Thymus (tissue), 11 donors: ENCODE measurements at regions not wholly inside any gene's neighbourhood (a gene's known extent, or its start where the extent isn't known, plus 50 kb on each side); places are given as distances from the start of the nearest gene placed in this dataset.

Experiments
- DNase-seq, 9 donors: peaks; one replicate each; pipeline ENCODE4 v3.0.0-alpha.2; 2013; ENCODE audit warnings: low spot score in 9 of 9, low read depth in 6 of 9, missing footprints in 1 of 9
- H3K27ac ChIP-seq, 2 donors: one replicate each; pipeline ENCODE4 v1.5.1; 2013; ENCODE audit warnings: control low read depth in 1 of 2, low read depth in 1 of 2, low read length in 1 of 2, mild to moderate bottlenecking in 1 of 2, moderate library complexity in 1 of 2
- H3K27me3 ChIP-seq, 2 donors: one replicate each; pipeline ENCODE4 v1.5.1; 2013; ENCODE audit warnings: low read length in 1 of 2; ENCODE audit not compliant: control insufficient read depth in 2 of 2, insufficient read depth in 1 of 2
- H3K36me3 ChIP-seq, 2 donors: one replicate each; pipeline ENCODE4 v1.5.1; 2013; ENCODE audit warnings: low read length in 1 of 2, mild to moderate bottlenecking in 1 of 2, moderate library complexity in 1 of 2; ENCODE audit not compliant: control insufficient read depth in 2 of 2, insufficient read depth in 2 of 2
- H3K4me1 ChIP-seq, 2 donors: one replicate each; pipeline ENCODE4 v1.5.1; 2013; ENCODE audit warnings: low read length in 2 of 2; ENCODE audit not compliant: control insufficient read depth in 2 of 2, insufficient read depth in 2 of 2
- H3K4me3 ChIP-seq, 2 donors: one replicate each; pipeline ENCODE4 v1.5.1; 2013; ENCODE audit warnings: low read length in 2 of 2, control low read depth in 1 of 2, mild to moderate bottlenecking in 1 of 2
- H3K9me3 ChIP-seq, 2 donors: one replicate each; pipeline ENCODE4 v1.5.1; 2013; ENCODE audit warnings: low read length in 1 of 2, mild to moderate bottlenecking in 1 of 2; ENCODE audit not compliant: control insufficient read depth in 2 of 2, insufficient read depth in 1 of 2
- WGBS: extraction: QIAGEN DNeasy Blood & Tissue Kit; methylation state at CpG from one replicate; pipeline ENCODE4 v1.1.7; 2013; 5-methylcytosine and 5-hydroxymethylcytosine counted together
- donor health status: healthy.

- H3K36me3 ChIP-seq, result no peaks in the 10 kb centered on the region
- 90% methylated on average over 7 of the region's 7 CpGs for WGBS
- no peak overlapping the region for H3K4me3 ChIP-seq
- H3K9me3 ChIP-seq, result no peaks in the 10 kb centered on the region
- no peak overlapping the region for H3K27ac ChIP-seq
- no peak for DNase-seq
- no peaks in the 10 kb centered on the region for H3K27me3 ChIP-seq
- no peaks in the 10 kb centered on the region for H3K4me1 ChIP-seq
These were observed 542.1 kb downstream of the IRX1 start for GRCh38 chr5:4137781-4138180.

GRCh38 chr5:4142842-4143241, 547.2 kb downstream of the IRX1 start:
- DNase-seq, result no peak
- no peaks in the 10 kb centered on the region for H3K4me1 ChIP-seq
- WGBS, result 62% methylated on average over 6 of the region's 6 CpGs
- H3K27me3 ChIP-seq, result no peaks in the 10 kb centered on the region
- no peak overlapping the region for H3K4me3 ChIP-seq
- no peaks in the 10 kb centered on the region for H3K9me3 ChIP-seq
- no peaks in the 10 kb centered on the region for H3K36me3 ChIP-seq
- H3K27ac ChIP-seq, result no peak overlapping the region

- DNase-seq, result no peak
These were observed 548.9 kb downstream of the IRX1 start for GRCh38 chr5:4144411-4145007.

GRCh38 chr5:4145511-4145910, 549.9 kb downstream of the IRX1 start:
- DNase-seq, result no peak
- H3K4me1 ChIP-seq, result no peaks in the 10 kb centered on the region
- H3K4me3 ChIP-seq, result no peak overlapping the region
- no peaks in the 10 kb centered on the region for H3K9me3 ChIP-seq
- H3K27me3 ChIP-seq, result no peaks in the 10 kb centered on the region
- 95% methylated on average over 3 of the region's 3 CpGs for WGBS
- no peaks in the 10 kb centered on the region for H3K36me3 ChIP-seq
- no peak overlapping the region for H3K27ac ChIP-seq

More at GRCh38 chr5:4144411-4145007, 548.9 kb downstream of the IRX1 start:
- Histone ChIP-seq H3K4me3 (no peak overlapping the region), H3K27me3 (no peaks in the 10 kb centered on the region), H3K9me3 (no peaks in the 10 kb centered on the region), H3K4me1 (no peaks in the 10 kb centered on the region), H3K36me3 (no peaks in the 10 kb centered on the region), H3K27ac (no peak overlapping the region)
- WGBS, result 96% methylated on average over 23 of the region's 23 CpGs

- H3K36me3 ChIP-seq, result no peaks in the 10 kb centered on the region
- H3K4me1 ChIP-seq, result no peaks in the 10 kb centered on the region
- 93% methylated on average over 3 of the region's 3 CpGs for WGBS
- H3K4me3 ChIP-seq, result no peak overlapping the region
- no peaks in the 10 kb centered on the region for H3K9me3 ChIP-seq
- no peak overlapping the region for H3K27ac ChIP-seq
- H3K27me3 ChIP-seq, result no peaks in the 10 kb centered on the region
- DNase-seq, result no peak
These were observed 552.4 kb downstream of the IRX1 start for GRCh38 chr5:4148009-4148408.

GRCh38 chr5:4150067-4150466, 554.4 kb downstream of the IRX1 start:
- H3K27ac ChIP-seq, result no peak overlapping the region
- H3K36me3 ChIP-seq, result no peaks in the 10 kb centered on the region
- H3K27me3 ChIP-seq, result no peaks in the 10 kb centered on the region
- DNase-seq, result no peak
- 75% methylated on average over 3 of the region's 3 CpGs for WGBS
- H3K9me3 ChIP-seq, result no peaks in the 10 kb centered on the region
- no peak overlapping the region for H3K4me3 ChIP-seq
- no peaks in the 10 kb centered on the region for H3K4me1 ChIP-seq

- H3K9me3 ChIP-seq, result no peaks in the 10 kb centered on the region
- no peak overlapping the region for H3K4me3 ChIP-seq
- H3K36me3 ChIP-seq, result no peaks in the 10 kb centered on the region
- no peaks in the 10 kb centered on the region for H3K4me1 ChIP-seq
- DNase-seq, result no peak
- H3K27me3 ChIP-seq, result no peaks in the 10 kb centered on the region
- H3K27ac ChIP-seq, result no peak overlapping the region
- WGBS, result 97% methylated on average over 1 of the region's 1 CpG
These were observed 560.5 kb downstream of the IRX1 start for GRCh38 chr5:4156153-4156552.

- no peak for DNase-seq
- no peaks in the 10 kb centered on the region for H3K36me3 ChIP-seq
- no peaks in the 10 kb centered on the region for H3K9me3 ChIP-seq
- no peaks in the 10 kb centered on the region for H3K27me3 ChIP-seq
- no peaks in the 10 kb centered on the region for H3K4me1 ChIP-seq
- no peak overlapping the region for H3K27ac ChIP-seq
- no peak overlapping the region for H3K4me3 ChIP-seq
These were observed 561.3 kb downstream of the IRX1 start for GRCh38 chr5:4156889-4157288.

- WGBS, result 90% methylated on average over 3 of the region's 3 CpGs
- Histone ChIP-seq H3K36me3 (no peaks in the 10 kb centered on the region), H3K27ac (no peak overlapping the region), H3K4me3 (no peak overlapping the region), H3K27me3 (no peaks in the 10 kb centered on the region), H3K9me3 (no peaks in the 10 kb centered on the region), H3K4me1 (no peaks in the 10 kb centered on the region)
- no peak for DNase-seq
These were observed 563.3 kb downstream of the IRX1 start for GRCh38 chr5:4158750-4159447.
